Retina (tissue), 1 donor: ENCODE measurements at regions not wholly inside any gene's neighbourhood (a gene's known extent, or its start where the extent isn't known, plus 50 kb on each side); places are given as distances from the start of the nearest gene placed in this dataset.
"Not testable (repeated sequence)": the region's sequence is repeated elsewhere in the genome, so short reads cannot be mapped to it uniquely, and the experiment has no call there.

Source experiments
- DNase-seq: peaks from one replicate; pipeline ENCODE4 v3.0.0-alpha.2; 2016

- no peak for DNase-seq
These were observed 79.6 kb downstream of the RSPH3 start for GRCh38 chr6:158920311-158920905.

- DNase-seq = no peak
These were observed 80.1 kb downstream of the RSPH3 start for GRCh38 chr6:158919865-158920264.

- no peak for DNase-seq
These were observed 83.4 kb downstream of the RSPH3 start for GRCh38 chr6:158916617-158917016.

DNA sequence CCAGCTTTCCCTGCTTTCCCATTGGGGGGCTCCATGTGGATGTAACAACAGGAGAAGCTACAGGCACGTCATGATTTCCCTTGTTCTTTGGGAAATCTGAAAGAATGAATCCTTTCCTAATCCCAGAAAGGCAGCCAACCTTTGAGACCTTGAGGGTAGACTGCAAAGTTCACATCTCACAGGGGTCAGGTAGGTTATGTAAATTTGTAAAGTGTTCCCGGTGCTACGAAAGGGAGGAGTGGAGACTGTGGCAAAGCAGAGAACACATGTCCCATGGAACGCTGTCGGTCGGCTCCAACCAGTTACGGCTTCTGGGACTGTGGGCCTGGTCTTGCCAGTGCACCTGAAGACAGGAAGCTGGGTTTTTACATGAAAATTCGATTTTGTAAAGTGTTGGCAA, 85.1 kb downstream of the RSPH3 start:
- DNase-seq = no peak

- no peak for DNase-seq
These were observed 86.4 kb downstream of the RSPH3 start for GRCh38 chr6:158913580-158913979.

GRCh38 chr6:158912655-158913054, 87.3 kb downstream of the RSPH3 start:
- DNase-seq = no peak

DNA sequence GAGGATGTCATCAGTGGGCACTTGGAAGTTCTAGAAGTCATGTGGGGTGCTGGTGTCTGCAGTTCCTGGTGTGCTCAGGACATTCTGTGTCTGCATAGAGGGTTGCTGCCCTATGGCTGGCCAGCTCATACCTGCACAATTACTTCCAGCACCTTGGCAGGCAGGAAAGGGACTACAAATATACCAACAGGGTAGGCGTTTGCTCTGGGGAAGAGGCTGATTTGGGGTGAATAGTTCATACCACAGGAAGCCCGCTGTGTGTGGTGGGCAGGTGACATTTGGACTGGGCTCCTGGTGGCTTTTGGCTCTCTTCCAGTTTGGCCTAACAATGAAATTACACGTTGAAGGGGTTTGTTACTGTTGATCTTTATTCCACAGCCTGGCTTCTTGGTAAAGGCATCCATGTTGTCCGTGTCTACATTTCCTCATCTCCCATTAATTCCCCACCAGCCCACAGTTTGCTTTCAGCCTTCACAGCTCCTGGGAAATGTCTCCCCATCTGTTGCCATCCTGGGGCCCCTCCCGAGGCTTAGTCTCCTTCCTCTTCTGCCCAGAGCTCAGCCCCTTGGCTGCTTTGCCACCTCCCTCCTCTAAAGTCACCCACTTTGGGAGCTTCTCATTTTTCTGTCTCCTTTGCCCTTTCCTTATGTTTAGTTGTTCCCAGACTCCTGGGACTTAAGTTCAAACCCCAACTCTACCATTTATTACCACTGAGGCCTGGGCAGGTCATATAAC, 88.1 kb downstream of the RSPH3 start:
- no peak for DNase-seq

DNA sequence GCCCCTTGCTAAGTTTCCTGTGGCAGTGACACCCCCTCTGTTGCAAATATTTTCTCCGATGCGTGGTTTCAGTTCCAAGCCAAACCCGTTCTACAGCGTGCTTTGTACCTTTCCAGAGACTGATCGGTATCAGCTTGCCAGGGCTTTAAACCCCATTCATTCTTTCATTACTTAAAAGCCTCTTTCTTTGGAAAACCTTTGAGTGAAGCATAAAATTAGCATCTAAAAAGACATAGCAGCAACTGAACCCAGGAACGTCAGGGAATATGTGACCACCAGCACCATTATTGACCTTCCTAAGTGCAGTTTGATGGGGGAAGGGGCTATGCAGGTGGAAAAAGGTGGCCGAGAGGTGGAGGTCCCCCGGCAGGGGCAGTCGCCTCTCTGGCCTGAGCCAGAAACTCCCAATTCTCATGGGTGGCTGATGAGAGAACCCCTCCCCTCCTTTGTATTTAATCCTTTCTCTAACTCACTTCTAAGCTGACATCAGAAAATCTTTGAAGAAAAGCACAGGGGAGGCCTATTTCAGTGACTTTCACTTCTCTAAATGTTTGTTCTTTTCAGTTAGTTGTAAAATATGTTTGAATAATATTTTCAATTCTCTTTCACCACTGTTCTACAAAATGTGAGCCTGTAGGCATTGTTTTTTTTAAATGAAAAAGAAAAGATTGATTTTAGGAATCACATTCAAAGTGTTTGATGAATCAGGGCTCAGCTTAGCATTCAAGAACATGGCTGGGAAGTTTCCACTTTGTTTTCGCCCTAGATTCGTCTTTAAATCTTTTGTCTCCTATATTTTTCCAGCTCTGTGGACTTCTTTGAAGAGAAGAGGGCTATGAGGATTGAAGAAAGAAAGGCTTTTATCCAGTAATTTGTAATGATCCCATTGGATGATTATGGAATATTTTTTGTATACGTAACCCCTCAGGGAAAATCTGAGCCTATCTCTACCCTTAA, 89.2 kb downstream of the RSPH3 start:
- no peak for DNase-seq

DNA sequence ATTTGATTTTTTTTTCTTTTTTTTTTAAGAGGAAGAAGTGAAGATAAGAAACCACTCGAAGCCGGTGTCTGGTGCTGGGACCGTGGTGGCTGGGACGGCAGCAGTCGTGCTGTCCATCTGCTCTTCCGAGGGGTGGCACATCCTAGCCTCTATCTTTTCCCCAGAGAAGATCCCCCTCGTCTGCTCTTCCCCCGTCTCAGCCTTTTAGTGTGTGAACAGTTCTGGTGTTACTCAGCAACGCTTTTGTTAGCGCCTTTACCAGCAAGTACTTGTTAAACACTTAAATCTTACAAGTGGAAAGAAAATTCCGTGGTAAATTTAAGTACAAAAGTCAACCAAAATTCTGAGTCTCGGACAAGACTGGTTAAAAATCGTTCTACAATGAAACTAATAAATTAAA, 90.1 kb downstream of the RSPH3 start:
- no peak for DNase-seq

DNA sequence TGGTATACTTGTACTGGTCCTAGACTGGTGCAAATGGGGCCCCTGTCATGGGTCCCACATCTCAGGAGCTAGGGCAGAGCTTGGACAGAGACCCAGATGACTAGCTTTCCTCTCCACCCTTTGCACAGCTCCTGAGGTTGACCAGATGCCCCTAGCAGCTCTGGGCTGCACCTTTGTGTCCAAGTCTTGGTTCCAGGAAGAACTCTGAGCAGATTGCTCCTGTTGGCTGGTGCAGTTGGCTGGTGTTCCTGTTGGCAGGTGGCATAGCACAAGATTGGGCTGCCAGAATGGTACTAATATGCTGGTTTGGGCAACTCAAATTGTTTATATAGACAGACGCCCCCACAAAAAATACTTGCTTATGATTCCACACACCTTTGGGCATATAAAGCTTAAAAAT, 89.4 kb upstream of the EZR start:
- no peak for DNase-seq

- DNase-seq = no peak
These were observed 88.8 kb upstream of the EZR start for GRCh38 chr6:158907931-158908330.

- no peak for DNase-seq
These were observed 87.8 kb upstream of the EZR start for GRCh38 chr6:158906926-158907325.

GRCh38 chr6:158905277-158905676, 86.1 kb upstream of the EZR start:
- no peak for DNase-seq

DNA sequence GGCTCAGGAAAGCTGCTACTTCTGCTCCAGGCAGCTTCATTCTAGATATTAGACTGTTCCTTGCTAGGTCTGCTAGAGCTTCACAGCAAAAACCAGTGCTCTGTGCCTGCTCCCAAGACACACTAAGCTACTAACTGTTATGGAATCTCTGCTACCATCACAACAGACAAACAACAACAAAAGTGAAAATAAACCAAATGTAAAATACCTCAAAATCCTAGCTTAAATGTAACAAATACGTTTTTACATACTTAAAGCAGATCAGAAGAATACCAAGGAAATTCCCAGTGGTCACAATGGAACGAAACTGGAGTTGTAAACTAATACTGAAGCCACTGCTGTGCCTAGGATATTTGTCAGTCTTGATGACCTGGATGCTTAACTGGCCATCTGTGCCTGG, 84.6 kb upstream of the EZR start:
- DNase-seq = no peak

DNA sequence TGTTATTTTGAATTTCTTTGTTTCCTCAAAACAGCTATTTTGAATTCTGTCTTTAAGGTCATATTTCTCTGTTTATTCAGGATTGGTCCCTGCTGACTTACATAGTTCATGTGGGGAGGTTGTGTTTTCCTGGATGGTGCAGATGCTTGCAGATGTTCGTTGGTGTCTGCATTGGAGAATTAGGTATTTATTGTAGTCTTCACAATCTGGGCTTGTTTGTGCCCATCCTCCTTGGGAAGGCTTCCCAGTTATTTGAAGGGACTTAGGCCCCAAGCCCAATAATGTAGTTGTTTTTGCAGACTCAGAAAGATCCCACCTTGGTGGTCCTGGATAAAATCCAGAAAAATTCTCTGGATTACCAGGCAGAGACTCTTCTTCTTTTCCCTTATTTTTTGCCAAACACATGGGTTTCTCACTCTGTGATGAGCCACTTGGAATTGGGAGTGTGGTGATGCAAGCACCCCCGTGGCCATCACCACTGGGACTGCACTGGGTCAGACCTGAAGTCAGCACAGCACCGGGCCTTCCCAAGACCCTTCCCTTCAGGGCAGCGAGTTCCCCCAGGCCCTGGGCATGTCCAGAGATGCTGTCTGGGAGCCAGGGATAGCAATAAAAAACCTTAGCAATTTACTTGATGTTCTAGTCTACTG, 81.6 kb upstream of the EZR start:
- no peak for DNase-seq

GRCh38 chr6:158897236-158897635, 78.1 kb upstream of the EZR start:
- DNase-seq = no peak

GRCh38 chr6:158895661-158896060, 76.5 kb upstream of the EZR start:
- DNase-seq = no peak

- peak; percentile 36 for DNase-seq
These were observed 75.0 kb upstream of the EZR start for GRCh38 chr6:158894193-158894592.

GRCh38 chr6:158892266-158892665, 73.1 kb upstream of the EZR start:
- no peak for DNase-seq

DNA sequence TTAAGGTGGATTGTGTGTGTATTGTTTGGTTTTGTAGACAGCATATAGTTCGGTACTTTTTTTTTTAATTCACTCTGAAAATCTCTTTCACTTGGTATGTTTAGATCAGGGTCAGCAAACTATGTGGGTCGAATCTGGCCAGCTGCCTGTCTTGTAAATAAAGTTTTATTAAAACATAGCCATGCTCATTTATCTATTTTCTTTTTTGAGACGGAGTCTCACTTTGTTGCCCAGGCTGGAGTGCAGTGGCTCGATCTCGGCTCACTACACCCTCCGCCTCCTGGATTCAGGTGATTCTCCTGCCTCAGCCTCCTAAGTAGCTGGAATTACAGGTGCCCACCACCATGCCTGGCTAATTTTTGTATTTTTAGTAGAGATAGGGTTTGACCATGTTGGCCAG, 72.4 kb upstream of the EZR start:
- DNase-seq = not testable (repeated sequence)

- not testable (repeated sequence) for DNase-seq
These were observed 69.0 kb upstream of the EZR start for GRCh38 chr6:158888171-158888570.

- not testable (repeated sequence) for DNase-seq
These were observed 67.3 kb upstream of the EZR start for GRCh38 chr6:158886346-158886977.

DNA sequence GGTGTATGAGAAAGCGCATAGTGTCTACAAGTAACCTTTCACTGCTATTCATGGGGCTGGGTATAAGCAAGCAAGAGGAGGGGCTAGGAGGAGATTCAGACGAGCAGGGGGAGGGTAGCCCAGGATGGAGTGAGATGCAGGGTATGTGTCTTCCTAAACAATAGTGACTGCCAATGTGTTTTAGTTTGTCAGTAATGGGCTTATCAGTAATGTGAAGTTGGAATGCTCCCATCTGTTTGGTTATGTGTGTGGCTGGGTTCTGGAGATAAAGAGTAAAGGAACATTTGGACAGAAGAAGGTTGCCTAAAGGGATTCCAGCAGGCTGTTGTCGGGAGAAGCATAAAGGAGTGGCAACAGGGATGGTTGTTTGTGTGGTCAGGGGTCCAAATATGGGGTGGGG, 62.7 kb upstream of the EZR start:
- not testable (repeated sequence) for DNase-seq
